HT-29 (cell line): ENCODE measurements at regions not wholly inside any gene's neighbourhood (a gene's known extent, or its start where the extent isn't known, plus 50 kb on each side); places are given as distances from the start of the nearest gene placed in this dataset.

Source experiments
- DNase-seq: peaks from one replicate; pipeline ENCODE4 v3.0.0-alpha.2; 2015; ENCODE audit warnings: low spot score

DNA sequence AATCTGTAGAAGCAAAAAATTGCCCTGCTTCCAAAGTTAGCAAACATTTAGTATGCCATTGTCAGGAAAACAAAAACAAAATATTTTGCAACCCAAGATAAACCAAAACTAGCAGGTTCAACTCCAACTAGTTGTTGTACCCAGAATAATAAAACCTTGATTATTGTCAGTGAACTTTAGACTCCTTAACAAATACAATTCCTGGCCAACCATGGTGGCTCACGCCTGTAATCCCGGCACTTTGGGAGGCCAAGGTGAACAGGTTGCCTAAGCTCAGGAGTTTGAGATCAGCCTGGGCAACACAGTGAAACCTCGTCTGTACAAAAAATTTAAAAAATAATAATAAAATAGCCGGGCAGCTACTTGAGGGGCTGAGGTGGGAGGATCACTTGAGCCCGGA lies 53.6 kb upstream of the EPCAM start:
- DNase-seq: no peak

GRCh38 chr2:47313728-47314127 lies 55.4 kb upstream of the EPCAM start:
- DNase-seq: no peak

DNA sequence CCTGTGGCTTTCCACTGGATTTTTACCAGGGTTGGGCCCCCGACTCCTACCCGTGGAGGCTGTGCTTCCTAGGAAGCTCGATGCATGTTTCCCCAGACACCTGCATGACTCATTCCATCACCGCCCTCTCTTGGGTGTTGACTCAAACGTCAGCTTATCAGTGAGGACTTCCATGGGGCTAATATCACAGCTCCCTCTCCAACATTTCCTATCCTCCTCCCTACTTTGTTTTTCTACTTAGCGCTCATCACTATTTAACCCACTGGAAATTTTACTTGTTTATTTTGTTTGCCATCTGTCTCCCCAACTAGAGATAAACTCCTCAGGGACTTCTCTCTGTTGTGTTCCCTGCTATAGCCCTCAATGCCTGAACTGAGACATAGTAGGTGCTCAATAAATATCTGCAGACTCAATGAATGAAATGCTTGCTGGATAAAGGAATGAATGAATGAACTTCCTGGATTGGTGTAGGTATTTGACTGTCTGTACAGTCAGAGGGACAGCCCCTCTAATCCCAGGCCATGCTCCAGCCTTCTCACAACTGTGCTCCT lies 55.9 kb upstream of the EPCAM start:
- DNase-seq: peak; percentile 83

DNA sequence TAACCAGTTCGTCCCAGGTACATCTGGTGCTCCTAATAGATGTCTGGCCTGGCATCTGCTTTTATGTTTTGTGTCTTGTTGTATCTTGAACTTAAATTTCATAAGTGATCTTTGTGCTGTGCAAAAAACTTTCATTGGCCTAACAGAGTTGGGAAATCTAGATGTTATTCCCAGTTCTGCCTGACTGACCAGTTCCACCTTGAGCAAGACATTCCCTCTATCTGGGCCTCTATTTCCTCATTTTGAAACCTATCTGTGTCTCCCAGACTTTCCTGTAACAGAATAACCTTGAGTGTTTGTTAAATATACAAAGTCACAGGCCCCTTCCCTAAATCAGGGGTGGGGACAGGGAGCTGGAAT lies 56.6 kb upstream of the EPCAM start:
- DNase-seq: no peak

DNA sequence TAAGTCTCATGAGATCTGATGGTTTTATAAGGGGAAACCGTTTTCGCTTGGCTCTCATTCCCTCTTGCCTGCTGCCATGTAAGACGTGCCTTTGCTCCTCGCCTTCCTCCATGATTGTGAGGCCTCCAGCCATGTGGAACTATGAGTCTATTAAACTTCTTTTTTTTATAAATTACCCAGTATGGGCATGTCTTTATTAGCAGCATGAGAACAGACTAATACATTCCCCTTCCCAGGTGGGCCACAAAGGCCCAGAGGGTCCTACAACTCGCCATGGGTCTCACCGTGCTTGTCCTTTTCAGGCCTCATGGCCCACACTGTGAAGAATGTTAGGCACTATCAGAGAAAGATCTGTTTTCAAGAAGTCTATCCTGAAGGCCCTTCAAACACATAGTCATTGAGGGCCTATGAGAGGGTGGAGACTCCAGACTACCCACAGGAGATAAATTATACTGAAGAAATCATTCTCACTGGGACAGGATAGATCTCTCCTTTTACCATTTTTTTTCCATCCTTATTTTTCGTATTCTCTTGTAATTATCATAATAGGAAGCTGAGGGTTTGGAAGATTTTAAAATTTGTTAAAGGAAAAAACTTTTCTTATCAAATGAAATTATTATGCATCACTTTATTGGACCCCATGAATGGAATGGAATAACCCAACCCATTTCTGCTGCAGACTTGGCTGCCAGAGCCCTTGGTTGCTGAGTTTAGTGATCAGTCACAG lies 57.2 kb upstream of the EPCAM start:
- DNase-seq: no peak

DNA sequence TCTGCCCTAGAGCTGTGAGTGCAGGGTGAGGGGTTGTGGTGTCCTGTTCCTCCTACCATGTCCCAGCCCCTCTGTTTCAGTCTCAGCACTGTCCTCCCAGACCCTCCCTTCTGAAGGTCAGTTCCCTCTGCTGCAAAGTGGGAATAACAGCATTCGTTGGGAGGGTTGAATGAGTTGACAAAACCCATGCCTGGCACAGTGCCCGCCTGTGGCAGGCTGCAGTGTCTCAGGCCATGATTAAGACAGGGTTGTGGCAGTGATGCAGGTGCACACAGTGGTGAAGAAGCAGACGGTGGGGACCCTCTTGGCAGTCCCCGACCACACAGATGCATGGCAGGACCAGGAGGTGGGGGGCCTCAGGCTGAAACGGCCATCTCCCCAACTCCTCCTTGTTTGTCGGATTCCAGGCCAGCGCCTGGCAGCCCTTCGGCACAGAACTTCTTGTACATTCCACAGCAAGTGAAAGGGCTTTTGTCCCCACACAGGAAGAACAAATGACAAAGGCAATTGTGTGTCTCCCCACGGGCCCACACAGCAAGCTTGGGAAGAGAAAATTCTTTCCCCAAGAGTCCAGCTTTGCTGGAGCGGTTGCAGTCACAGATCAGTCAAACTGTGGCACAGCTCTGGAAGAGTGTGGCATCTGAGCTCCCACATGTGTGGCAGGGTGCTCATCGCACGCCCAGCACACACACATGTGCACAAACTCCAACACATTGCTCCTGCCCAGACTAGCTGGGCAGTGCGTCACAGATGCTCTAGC lies 58.1 kb upstream of the EPCAM start:
- DNase-seq: peak; percentile 43

GRCh38 chr2:47309952-47310800 lies 58.9 kb upstream of the EPCAM start:
- DNase-seq: peak; percentile 19

DNA sequence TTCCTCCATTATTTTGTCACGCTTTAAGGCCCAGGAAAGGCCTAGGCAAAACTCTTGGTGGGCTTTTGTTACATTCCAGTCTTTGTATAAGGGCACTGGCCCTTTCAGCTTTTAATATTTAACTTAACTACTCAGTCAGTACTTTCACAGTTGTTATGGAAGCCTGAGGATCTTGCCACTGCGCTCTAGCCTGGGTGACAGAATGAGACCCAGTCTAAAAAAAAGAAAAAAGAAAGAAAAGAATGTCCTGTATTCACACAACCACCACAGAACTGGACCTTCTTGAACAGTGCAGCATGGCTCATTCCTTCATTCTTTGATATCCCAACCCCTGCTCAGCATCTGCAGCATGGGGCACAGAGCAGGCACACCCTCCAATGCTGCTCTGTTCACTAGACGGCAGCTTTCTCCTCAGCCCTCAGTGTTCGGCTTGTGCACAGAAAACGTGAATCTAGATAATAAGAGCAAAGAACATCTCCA lies 59.6 kb upstream of the EPCAM start:
- no peak for DNase-seq

DNA sequence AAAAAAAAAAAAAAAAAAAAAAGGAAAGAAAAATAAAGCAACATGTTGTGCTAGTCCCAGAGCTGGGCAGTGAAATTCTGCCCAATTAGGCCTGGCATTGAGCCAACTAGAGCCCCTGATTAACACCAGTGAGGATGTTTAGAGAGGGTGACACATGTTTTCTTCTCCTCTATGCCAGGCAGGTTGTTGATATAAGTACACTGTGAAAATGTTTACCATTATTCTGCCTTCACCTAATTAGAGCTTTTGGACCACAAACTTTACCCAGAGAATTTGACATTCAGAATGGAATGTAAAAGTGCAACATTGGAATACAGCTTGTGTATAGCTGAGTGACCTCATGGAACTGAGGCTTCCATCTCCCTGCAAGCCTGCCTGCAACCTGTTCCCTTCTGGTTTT lies 62.0 kb upstream of the EPCAM start:
- DNase-seq: no peak

GRCh38 chr2:47304654-47305053 lies 64.5 kb upstream of the EPCAM start:
- no peak for DNase-seq

- DNase-seq: no peak
Measured at GRCh38 chr2:47303341-47304148, 65.6 kb upstream of the EPCAM start.

GRCh38 chr2:47302308-47302707 lies 66.8 kb upstream of the EPCAM start:
- DNase-seq: no peak

DNA sequence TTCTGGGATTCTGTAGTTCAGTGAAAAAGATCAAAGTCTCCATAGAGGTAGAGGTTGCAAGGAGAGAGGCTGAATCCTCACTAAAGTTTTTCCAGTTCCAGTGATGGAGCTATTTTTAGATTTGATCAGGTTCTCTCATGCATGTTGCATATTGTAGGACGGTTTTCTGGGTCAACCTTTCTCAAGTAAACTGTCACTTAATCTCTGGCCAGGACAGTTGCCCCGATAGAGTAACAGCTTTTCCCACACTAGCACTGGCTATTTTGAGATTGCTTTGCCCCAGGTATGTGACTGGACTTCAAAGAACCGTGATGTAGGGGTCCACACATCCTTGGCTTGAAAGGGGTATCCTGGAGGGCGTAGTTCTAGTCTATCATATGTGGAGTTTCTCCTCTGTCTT lies 67.4 kb upstream of the EPCAM start:
- no peak for DNase-seq

DNA sequence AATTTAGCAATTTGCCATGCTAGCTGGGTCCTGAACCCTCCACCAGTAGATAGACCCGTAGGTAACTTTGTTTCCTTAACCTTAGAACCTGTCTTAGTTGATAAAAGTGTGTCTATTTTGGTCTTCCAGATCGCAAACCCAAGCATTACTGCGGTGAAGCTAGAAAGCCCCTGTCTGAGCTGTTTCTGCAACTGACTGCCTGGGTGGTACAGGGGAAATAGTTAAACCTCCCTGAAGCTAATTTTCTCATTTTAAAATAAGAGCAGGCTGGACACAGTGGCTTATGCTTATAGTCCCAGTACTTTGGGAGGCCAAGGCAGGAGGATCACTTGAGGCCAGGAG lies 67.9 kb upstream of the EPCAM start:
- DNase-seq: no peak

DNA sequence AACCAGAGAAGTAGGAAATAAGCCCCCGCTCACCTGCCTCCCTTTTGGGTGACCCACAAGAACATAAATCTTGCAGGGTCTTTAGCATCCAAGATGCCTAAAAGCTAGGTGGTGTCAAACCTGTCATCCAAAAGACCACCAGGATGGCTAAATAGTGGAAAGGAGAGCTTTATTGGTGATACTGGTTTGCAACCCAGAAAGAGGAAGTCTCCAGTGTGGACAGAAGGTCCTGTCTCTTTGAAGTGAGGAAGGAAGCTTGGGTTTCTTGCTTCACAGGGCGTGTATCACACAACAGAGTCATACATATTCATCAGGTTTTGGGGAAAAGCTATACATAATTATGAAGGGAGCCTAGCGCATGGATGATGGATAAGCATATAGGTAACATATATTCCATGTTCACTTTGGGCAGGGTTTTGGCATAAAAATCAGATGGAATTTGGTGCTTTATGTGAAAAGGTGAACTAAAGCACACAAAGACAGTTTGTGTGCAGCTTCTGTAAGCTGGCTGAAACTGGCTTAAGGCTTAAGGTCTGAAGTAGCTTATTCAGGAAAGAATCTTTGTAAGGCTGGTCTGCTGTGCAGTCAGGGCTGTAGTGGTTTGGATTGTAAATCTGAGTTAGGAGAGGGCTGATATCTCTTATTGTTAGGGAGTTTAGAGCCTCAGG lies 68.4 kb upstream of the EPCAM start:
- DNase-seq: no peak

- DNase-seq: no peak
Measured at GRCh38 chr2:47300081-47300480, 69.0 kb upstream of the EPCAM start.

GRCh38 chr2:47299555-47299954 lies 69.6 kb upstream of the EPCAM start:
- no peak for DNase-seq

- DNase-seq: no peak
Measured at GRCh38 chr2:47298771-47299170, 70.3 kb upstream of the EPCAM start.

DNA sequence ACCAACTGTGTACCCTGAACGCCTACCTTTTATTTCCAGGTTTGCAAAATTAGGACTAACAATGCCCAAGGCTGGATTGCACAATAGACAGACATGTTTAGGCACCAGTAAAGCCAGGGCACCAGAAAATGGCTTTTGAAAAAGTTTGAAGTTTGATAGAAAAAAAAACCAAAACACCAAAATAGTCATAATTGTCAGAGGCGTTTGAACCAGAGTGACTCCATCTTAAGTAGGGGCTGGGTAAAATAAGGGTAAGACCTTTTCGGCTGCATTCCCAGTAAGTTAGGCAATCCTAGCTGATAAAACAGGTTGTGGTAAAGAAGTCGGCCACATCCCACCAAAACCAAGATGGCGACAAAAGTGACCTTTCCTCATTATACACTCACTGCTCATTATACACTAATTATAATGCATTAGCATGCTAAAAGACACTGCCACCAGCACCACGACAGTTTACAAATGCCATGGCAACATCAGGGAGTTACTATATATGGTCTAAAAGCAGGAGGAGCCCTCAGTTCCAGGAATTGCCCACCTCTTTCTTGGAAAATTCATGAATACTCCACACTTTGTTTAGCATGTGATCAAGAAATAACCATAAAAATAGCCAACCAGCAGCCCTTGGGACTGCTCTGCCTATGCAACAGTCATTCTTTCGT lies 71.2 kb upstream of the EPCAM start:
- DNase-seq: no peak

GRCh38 chr2:47295981-47296635 lies 73.0 kb upstream of the EPCAM start:
- DNase-seq: no peak
